Stimulated activated CD4-positive, alpha-beta T cell treated with anti-CD3 and anti-CD28 coated beads, Interleukin-12 subunit alpha, Interleukin-12 subunit beta, amount 100 ng/mL, for 4 hours (primary cell): ENCODE measurements at regions not wholly inside any gene's neighbourhood (a gene's known extent, or its start where the extent isn't known, plus 50 kb on each side); places are given as distances from the start of the nearest gene placed in this dataset.

ENCODE experiments used
- DNase-seq: peaks from one replicate; pipeline ENCODE4 v3.0.0-alpha.2; 2020

DNA sequence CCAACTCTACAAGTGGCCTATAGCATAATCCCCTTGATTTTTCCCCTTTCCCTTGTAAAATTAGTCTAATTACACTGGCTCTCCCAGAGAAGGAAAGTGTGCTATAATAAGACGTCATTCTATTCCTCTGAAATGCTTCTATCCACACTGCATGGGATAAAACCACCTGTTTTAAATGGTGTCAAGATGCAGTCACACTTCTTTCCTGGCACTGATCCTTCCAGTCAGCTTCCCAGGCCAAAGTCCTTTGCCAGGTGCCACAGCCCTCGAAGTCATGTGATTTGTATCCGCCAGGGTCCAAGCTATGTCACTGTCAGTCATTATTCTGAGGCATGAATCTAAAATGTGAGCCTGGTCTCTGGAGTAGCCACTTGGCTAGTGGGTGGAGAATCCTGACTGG lies 169.0 kb upstream of the KIAA1217 start:
- DNase-seq: no peak

DNA sequence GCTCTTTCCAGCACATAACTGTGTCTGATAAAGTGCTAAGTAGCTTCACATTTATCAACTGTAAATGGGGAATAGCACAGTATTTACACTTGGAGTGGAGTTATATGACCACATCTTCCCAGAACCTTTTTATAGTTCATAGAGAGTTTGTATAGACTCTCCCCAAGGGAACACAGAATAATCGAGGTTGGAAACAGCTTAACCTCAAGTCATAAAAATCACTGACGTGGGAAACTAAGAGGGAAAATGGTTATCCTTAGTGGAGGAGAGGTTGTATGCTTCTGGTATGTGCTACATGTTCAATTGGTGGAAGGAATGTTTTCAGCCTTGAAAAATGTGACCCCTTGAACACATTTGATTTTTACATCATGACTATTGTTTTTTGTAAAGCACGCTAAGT lies 167.9 kb upstream of the KIAA1217 start:
- DNase-seq: no peak

DNA sequence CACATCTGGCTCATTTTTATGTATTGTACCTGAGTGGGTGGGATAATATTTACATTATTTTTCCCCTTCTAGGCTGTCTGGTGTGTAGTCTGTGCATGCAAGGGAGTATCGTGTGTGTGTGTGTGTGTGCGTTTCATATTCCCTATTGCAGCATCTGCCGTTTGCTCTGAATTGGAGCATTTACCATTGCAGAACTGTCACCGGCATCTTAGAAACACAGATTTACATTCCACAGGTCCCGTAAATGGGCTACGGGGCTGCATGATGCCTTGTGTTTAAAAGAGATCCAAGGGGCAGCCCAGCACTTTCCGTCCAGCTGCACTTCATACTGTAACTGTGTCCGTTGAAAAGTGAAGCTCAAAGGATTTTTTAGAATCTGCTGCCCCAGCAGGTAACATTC lies 167.1 kb upstream of the KIAA1217 start:
- no peak for DNase-seq

GRCh38 chr10:24042884-24043283 lies 166.1 kb upstream of the KIAA1217 start:
- no peak for DNase-seq

DNA sequence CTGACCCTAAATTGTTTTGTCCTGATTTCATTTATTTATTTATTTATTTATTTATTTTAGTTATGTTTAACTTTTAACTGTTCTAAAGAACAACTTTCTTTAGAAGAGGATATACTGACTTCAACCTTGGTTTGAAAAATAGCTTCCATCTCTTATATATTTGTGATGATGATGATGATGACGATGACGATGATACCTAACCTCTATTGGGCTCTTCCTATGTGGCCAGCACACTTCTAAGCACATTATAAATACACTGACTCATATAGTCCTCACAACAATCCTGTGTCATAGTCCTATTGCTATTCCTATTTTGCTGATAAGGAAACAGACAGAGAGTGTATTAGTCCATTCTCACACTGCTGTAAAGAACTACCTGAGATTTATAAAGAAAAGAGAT lies 162.9 kb upstream of the KIAA1217 start:
- DNase-seq: no peak

- no peak for DNase-seq
These were observed 161.8 kb upstream of the KIAA1217 start for GRCh38 chr10:24047176-24047575.

DNA sequence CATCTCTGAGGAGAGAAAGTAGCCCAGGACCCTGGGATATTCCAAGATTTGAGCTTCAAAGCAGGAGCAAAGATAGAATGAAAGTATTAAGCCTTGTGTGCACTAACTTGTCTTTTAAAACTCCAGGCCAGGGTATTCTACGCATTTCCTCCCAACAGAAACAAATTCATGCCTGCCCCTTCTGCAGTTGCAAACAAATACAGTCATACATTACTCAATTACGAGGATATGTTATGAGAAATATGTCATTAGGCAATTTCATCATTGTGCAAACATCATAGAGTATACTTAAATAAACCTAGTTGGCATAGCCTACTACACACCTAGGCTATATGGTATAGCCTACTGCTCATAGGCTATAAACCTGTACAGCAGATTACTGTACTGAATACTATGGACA lies 154.5 kb upstream of the KIAA1217 start:
- no peak for DNase-seq

DNA sequence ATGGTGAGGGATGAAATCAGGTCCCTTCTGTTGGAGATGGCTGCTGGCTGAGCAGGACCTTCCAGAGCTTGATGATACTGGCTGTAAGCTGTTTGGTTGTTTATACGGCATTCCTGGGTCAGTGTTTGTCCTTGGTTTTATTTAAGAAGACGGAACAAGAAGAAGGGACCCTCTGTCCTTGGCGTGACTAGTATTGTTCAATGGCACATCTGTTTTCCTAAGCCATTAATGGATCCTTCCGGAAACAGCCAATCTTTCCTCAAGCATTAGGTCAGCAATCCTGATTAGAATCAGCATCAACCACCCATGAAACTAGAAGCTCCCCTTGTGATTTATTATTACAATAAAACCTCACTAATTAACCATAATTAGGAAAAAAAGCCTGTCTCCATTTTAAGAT lies 128.7 kb upstream of the KIAA1217 start:
- no peak for DNase-seq

- DNase-seq: no peak
These were observed 122.4 kb upstream of the KIAA1217 start for GRCh38 chr10:24086296-24087086.

DNA sequence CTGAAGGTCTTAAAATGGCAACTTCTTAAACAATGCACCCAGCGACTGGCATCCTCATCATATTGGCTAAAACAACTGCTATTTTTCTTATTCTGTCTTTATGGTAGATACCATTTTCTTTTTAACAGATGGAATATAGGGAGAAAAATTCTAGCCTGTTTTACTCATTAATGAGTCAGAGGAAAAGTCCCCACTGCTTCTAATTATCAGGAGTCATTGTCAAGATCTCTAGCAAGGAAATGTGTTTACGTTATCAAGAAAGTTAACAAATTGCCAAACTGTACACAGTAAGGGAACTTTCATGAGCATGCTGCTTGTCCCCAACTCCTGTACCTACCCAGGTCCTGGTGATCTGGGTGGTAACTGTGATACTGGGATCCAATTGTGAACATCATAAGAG lies 117.7 kb upstream of the KIAA1217 start:
- DNase-seq: no peak

- DNase-seq: no peak
These were observed 112.7 kb upstream of the KIAA1217 start for GRCh38 chr10:24096281-24096680.

- no peak for DNase-seq
These were observed 111.2 kb upstream of the KIAA1217 start for GRCh38 chr10:24097751-24098207.

DNA sequence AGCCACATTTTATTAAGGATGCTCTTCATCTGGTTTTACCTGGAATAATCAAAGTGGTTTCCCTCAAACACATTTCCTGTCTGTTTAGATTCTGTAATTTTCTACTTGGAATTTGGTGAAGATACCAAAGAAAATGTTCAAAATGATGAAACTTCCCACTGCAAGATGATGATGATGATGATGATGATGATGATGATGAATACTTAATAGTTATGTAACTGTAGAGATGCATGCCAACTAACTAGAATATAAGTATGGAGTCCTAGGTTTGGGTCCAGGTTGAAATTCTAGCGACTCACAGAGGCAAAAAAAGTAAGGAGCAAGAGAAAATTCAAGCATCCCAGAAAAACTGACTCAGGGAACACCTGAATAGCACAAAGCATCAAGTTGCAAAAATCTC lies 104.0 kb upstream of the KIAA1217 start:
- no peak for DNase-seq

GRCh38 chr10:24113901-24114300 lies 95.0 kb upstream of the KIAA1217 start:
- DNase-seq: no peak

DNA sequence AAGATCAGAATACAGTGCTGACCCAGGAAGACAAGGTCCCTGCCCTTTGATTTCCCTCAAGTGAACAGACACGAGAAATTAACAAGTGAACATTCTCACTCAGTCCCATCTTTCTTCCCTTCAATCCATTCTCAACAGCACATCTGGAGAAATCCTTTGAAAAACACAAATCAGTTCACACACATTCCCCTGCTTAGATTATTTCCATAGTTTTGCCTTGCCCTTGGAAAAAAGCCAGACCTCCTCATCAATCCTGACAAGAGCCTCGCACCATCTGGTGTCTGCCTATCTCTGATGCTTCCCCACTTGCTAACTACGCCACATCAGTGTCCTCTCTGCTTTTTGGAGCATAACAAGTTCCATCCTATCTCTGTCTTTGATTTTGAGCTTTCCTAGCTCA lies 94.4 kb upstream of the KIAA1217 start:
- no peak for DNase-seq

- no peak for DNase-seq
These were observed 93.5 kb upstream of the KIAA1217 start for GRCh38 chr10:24115403-24115802.

DNA sequence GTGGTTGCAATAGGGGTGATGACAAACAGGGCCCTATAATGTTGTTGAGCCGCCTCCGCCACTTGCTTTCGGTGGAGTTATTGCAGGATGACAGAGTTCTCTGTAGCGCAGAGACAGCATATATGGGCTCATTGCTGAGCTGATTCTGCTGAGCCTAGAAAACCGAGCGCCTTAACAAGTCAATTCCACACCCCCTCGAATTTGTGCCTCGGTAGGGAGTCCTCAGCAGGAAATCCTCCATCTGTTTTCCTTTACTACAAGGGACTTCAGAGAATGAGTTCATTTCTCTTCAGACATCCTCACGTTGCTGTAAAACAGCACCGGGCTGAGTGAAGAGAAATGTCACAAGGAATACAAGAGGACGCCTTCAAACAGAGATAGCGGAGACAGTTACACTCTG lies 90.7 kb upstream of the KIAA1217 start:
- DNase-seq: no peak

DNA sequence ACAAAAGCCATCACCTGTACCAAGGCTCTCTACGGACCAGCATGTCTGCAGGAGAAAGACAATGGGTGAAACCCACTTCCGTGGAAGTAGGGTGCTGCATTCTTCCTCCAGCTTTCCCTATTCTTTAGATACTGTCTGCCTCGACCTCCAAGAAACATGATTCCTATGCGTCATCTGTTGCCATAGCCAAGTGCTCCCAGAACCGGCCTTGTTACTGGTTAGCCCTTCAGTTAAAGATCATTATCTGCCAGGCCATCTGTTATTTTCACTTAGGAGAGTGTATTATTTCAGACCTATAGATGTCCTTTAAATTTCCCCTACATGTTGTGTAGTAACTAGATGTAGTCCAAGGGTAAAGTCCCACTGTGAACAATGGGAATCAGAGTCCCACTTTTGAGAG lies 89.0 kb upstream of the KIAA1217 start:
- DNase-seq: no peak

- no peak for DNase-seq
These were observed 88.3 kb upstream of the KIAA1217 start for GRCh38 chr10:24120646-24121045.

- no peak for DNase-seq
These were observed 81.4 kb upstream of the KIAA1217 start for GRCh38 chr10:24127516-24127915.

DNA sequence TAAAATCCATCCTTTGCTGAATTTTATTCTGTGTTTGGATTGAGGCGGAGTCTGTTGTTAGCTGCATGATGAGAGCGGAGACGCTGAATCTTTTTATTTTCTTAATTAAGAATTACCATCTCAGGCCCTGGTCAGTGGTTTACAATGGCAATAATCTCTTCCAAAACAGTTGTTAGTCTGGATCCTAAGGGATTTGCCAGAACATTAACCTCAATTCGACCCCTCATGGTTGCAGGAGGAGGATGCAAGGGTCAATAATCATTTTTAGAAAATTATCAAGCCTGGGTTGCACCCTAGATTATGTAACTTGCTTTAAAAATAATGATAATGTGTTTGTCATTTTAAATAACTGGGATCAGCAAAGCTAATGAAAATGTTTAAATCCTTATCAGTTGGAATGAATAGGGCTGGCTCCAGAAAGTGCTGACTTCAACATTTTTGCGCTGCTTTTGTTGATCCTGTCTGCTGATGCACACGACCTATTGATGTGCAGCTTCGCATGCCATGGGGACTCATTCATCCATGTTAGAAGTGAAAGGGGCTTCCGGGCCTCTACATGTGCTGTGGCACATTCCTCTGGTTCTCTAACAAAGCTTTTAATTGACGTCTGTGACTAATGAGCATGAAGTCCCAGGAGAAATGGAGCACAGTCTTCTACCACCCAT lies 80.7 kb upstream of the KIAA1217 start:
- DNase-seq: no peak

GRCh38 chr10:24132741-24133140 lies 76.2 kb upstream of the KIAA1217 start:
- DNase-seq: no peak

DNA sequence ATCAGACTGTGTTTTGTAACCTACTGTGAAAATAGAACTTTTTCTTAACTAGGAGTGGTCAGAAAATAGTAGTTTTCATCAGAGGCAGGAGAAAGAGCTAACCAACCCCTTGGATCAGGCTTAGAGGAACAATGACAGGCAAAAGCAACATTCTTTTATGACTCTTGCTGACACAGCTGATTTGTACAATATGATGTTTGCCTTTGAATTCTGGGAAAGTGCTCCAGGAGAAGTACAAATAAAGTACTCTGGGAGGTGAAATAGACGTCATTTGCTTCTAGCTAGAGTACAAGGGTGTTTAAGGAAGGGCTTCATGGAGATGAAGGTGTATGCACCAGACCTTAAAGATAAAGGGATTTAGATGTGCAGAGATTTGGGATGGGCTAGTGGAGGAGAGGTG lies 75.1 kb upstream of the KIAA1217 start:
- no peak for DNase-seq

DNA sequence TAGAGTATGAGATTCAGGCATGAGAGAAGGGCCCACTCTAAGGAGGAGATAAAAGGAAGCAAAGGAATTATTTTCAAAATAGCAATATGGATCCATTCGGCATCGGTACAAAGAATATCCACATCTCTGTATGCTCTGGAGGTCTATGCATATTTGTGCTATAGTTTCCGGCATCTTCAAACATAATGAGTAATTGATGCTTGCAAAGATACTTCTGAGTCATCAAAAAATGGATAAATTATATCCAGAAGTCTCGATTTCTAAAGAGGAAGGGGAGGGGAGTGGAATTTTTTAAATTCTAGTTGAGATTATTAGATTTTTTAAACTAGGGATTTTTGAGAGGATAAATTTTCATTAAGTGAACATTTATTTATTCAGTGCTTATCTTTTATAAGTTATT lies 72.9 kb upstream of the KIAA1217 start:
- DNase-seq: no peak

GRCh38 chr10:24147321-24147720 lies 61.6 kb upstream of the KIAA1217 start:
- DNase-seq: no peak
